ENCODE measurements at regions not wholly inside any gene's neighbourhood (a gene's known extent, or its start where the extent isn't known, plus 50 kb on each side); places are given as distances from the start of the nearest gene placed in this dataset.
"Not testable (repeated sequence)": the region's sequence is repeated elsewhere in the genome, so short reads cannot be mapped to it uniquely, and the experiment has no call there.

DNA sequence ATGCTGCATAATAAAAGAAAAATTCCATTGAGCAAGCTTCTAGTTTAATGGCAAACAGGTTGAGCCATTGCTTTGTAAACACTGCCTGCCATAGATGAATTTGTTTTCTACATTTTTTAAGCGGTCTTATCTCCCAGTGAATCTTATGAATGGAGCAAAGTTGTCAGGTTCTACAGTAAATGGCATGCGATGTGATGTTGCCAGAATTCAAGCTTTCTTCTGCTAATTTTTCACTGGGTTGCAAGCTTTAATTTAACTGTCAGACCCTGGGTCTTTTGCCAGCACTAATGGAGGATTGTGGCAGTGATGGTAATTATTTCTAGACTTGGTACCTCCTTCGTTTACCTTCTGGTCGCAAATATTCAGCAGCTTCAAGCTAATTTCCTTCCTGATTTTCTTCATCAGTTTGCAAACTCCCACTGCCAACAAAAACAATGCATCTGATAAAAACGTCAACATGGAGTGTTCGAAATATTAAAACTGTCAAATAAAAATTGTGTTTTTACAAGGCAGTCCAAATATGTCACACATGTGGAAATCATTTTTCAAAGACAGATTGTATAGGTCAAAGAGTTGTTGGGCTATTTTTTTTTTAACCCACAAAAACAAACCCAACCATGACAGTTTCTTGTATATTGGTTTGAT lies 274.2 kb upstream of the ERCC4 start:
- H3K9me3 Mint-ChIP-seq = peaks cover 8 to 16% of the 10 kb centered on the region in 2 donors
- DNase-seq (ENCODE audit: low spot score in 2 of 2) = no peak
- no peaks in the 10 kb centered on the region for H3K36me3 Mint-ChIP-seq
- ATAC-seq = no peak
- H3K27ac Mint-ChIP-seq = no peak overlapping the region

DNA sequence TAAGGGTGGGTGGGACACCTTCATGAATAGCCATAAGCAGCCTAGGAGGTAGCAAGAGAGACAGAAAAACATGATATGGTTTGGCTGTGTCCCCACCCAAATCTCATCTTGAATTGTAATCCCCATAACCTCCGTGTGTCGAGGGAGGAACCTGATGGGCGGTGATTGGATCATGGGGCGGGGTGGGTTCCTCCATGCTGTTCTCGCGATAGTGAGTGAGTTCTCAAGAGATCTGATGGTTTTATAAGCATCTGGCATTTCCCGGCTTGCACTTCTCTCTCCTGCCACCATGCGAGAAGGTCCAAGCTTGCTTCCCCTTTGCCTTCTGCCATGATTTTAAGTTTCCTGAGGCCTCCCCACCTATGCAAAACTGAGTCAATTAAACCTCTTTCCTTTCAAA lies 259.1 kb upstream of the ERCC4 start:
- H3K27ac Mint-ChIP-seq = no peak overlapping the region
- DNase-seq (ENCODE audit: low spot score in 2 of 2) = no peak
- ATAC-seq = no peak
- no peaks in the 10 kb centered on the region for H3K9me3 Mint-ChIP-seq
- no peaks in the 10 kb centered on the region for H3K36me3 Mint-ChIP-seq

DNA sequence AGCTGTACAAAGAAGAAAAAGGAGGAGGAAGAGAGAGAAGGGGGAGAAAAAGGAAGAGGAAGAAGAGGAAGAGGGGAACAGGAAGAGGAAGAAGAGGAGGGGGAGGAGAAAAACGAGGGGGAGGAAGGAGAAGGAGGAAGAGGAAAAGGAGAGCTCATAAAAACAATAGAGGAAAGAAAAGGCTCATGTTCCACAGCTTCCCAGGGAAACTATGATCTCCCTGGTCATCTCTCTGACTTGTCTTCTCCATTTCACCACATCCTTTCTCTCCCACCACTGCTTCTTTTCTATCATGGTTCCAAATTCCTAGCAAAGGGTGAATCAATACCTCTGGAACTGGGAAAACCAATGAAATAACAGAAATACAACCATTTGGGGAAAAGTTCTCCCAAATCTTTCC lies 254.1 kb upstream of the ERCC4 start:
- DNase-seq (ENCODE audit: low spot score in 2 of 2) = no peak
- no peaks in the 10 kb centered on the region for H3K36me3 Mint-ChIP-seq
- no peaks in the 10 kb centered on the region for H3K9me3 Mint-ChIP-seq
- no peak overlapping the region for H3K27ac Mint-ChIP-seq
- no peak for ATAC-seq

DNA sequence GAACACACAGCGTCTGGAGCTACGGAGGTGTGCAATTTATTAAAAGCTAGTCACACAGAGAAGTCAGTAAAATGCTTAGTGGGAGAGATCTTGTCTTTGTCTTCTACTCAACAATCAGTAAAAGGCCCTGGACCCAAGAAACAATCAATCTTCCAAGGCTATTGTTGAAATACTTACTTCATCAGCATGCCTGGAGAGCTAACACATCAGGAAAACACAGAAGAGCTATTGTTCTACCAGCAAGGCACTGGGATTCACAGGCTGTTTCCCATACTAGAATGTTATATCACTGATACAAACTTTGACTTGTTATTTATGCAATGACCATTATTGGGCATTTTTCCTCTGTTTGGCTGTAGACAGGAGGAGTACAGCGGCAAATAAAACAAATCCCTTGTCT lies 247.8 kb upstream of the ERCC4 start:
- no peak for DNase-seq (ENCODE audit: low spot score in 2 of 2)
- no peaks in the 10 kb centered on the region for H3K36me3 Mint-ChIP-seq
- no peak for ATAC-seq
- H3K9me3 Mint-ChIP-seq = peaks cover 0 to 4% of the 10 kb centered on the region in 2 donors
- no peak overlapping the region for H3K27ac Mint-ChIP-seq

DNA sequence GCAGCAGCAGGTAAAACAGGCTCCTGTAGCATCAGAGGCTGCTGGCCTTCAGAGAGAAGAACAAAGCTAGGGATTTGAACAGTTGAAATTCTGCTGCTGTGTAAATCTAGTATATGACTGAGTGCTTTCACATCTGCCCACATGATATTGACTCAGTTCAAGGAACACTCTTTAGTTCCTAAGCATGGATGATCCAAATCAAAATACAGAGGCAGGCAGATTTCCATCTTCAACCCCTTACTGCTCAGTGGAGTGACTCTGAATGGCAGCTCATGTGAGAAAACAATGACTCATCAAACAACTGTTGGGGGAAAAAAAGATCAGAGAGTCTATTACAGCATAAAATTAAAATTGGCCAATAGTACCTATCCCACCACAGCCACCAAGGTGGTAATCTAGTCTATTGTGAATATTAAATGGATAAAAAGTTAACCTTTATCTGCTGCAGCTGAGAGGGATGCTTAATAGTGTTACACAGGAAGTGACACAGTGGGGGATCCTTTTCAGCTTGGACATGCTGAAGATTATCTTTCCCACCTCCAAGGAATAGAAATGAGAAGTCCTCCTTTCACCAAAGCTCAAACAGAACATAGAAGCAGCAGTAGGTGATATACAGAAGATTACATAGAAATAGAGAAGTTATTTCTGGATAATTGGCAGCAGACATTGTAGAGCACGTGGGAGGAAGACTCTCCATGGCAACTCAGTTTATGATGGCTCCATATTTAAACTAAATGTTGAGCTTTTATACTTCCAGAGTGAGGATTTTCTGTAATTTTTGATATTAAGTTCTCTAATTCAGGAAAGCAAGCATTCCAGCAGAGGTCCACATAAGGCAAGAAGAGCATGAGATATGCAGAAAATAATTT lies 239.7 kb upstream of the ERCC4 start:
- no peaks in the 10 kb centered on the region for H3K36me3 Mint-ChIP-seq
- H3K27ac Mint-ChIP-seq = peak overlapping the region in 1 of 2 donors; percentile 1
- ATAC-seq (no peak), DNase-seq (ENCODE audit: low spot score in 2 of 2) (no peak)
- peaks cover 8 to 12% of the 10 kb centered on the region in 2 donors for H3K9me3 Mint-ChIP-seq

DNA sequence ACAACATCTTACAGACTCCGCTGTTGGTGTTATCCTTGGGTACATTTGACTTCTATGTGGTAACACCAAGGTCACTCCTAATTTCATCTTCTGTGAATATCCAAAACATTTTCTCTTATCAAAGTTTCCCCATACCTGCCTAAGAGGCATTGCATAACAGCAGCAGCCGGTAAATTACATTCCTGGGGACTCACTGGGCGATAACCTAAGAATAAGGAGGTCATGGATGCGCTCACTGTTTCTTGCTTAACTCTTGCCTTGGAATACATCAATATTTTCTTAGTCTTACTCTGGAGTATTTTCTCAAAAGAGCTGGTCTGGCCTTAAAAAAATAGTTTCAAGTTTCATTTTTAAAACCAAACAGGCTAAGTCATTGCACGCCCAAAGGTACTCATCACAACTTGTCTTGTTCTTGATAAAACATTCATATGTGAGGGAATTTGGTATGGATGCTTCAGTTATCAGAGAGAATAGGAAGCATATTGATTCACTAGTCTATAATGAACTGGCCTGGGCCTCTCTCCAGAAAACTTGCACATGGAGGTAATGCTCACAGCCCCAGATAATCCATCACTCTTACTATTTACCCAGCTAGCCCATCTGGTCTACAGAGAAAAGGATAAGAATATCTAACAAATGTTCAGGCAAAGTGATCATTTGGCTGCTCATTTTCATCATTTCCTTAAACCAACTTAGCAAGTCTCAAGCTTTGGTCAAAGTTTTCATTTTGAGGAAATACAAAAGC lies 235.0 kb upstream of the ERCC4 start:
- DNase-seq (ENCODE audit: low spot score in 2 of 2) = no peak
- H3K36me3 Mint-ChIP-seq = no peaks in the 10 kb centered on the region
- ATAC-seq = no peak
- peaks cover 7 to 15% of the 10 kb centered on the region in 2 donors for H3K9me3 Mint-ChIP-seq
- H3K27ac Mint-ChIP-seq = no peak overlapping the region

DNA sequence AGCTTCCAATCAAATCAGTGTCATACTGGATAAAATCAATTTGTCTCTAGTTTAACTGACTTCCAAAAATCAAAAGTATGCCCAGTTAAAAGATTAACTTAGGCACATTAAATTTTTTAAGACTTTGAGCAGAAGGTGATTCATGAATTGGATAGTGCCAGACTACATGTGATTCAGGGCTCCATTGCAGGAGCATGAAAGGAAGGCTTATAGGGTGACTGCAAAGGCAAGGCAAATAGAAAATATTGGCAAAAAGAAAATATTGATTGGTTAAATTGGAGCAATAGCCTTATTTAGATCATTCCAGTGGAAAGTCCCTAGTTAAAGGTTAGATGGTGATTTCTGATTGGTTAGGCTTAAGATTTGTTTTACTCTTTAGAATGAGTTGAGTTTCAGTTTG lies 223.9 kb upstream of the ERCC4 start:
- Mint-ChIP-seq H3K9me3 (peaks cover 34 to 51% of the 10 kb centered on the region in 2 donors), H3K36me3 (peaks cover 0 to 10% of the 10 kb centered on the region in 2 donors), H3K27ac (no peak overlapping the region)
- no peak for DNase-seq (ENCODE audit: low spot score in 2 of 2)
- no peak for ATAC-seq

DNA sequence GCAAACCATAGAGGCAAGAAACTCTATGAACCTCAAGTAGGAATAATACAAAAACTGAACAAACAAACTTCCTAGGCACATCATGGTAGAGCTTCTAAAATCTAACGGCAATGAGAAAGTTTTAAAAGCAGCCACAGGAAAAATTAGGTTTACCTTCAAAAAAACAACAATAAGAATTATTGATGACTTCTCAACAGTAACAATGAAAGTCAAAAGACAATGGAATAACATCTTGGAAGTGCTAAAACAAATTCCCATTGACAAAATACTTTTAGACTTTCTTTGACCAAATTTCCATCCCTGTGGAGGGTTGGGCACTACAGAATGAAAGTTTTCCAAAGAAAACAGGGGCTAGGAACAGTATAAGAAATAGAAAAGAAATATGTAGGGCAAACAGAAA lies 222.9 kb upstream of the ERCC4 start:
- Mint-ChIP-seq H3K9me3 (peaks cover 38 to 48% of the 10 kb centered on the region in 2 donors), H3K27ac (no peak overlapping the region), H3K36me3 (peaks cover 0 to 10% of the 10 kb centered on the region in 2 donors)
- DNase-seq (ENCODE audit: low spot score in 2 of 2) (no peak), ATAC-seq (no peak)

DNA sequence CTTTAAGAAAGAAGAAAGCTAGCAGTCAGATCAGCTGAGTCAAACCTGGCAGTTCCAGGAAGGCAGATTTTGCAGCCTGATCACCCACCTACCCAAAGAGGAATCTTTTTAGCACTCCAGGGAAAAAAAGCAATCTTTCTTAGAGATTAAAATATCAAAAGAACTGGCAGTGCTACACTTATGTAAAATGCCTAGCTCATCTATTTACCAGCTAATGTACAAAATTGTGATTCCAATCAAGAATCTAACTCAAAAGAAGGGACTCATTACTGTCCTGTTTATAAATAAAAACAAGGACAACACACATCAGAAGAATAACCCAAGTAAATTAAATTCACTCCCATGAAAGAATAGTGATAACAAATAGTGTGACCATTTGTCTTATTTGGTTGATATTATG lies 222.4 kb upstream of the ERCC4 start:
- ATAC-seq (no peak), DNase-seq (ENCODE audit: low spot score in 2 of 2) (no peak)
- Mint-ChIP-seq H3K27ac (no peak overlapping the region), H3K9me3 (peaks cover 34 to 43% of the 10 kb centered on the region in 2 donors), H3K36me3 (peaks cover 0 to 10% of the 10 kb centered on the region in 2 donors)

DNA sequence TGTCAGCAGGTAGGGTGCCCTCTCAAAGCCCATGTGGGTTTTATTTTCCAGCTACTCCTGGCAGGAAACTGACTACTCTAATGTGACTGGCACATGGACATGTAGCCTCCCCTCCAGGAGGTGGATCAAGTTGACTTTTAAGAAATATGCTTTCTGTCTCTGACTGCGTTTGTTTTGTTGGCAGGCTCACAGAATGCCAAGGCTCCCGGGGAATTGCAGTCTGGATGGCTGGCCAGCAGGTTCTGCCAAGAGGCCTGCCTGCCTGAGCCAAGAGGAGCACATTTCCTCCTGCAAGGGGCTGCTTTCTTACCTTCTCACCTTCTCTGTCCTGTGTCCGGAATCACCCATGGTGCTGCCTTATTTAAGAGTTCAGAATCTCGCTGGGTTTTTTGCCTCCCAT lies 217.3 kb upstream of the ERCC4 start:
- ATAC-seq (no peak), DNase-seq (ENCODE audit: low spot score in 2 of 2) (no peak)
- H3K27ac Mint-ChIP-seq = no peak overlapping the region
- peaks cover 0 to under 1% of the 10 kb centered on the region in 2 donors for H3K36me3 Mint-ChIP-seq
- H3K9me3 Mint-ChIP-seq = peaks cover 9 to 17% of the 10 kb centered on the region in 2 donors

DNA sequence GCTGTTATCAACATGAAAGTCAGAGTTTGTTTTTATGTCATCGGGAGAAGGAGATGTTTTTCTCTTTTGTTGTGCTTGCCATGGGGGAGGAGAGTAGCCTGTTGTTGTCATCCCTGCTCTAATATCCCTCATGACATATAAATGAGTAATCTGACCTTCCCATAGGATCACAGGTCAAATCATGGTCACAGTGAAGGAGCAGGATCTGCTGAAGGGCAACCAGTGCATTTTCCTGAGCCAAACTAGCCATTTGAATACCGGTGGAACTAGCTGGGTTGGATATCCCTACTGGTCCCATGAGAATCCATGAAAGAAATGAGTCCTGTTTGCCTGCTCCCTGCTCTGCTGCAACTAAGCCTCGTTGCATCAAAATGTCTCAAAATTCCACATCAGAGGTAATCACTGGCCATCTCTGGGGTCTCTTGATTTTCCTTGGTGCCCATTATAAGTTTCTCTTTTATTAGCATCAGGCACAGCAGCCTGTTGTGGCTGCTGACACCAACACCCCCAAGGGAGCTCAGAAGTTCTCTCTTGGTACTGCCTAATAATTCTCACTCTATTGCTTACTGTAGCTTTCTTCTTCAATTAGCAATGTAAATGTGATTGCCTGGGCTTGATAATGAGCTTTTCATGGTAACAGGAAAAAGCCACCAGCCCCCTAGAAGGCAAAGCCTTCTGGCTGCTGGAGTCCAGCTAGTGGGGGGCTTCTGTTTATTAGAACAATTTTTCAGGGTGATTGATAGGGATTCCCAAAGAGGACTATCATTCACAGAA lies 211.4 kb upstream of the ERCC4 start:
- ATAC-seq = no peak
- H3K27ac Mint-ChIP-seq = no peak overlapping the region

DNA sequence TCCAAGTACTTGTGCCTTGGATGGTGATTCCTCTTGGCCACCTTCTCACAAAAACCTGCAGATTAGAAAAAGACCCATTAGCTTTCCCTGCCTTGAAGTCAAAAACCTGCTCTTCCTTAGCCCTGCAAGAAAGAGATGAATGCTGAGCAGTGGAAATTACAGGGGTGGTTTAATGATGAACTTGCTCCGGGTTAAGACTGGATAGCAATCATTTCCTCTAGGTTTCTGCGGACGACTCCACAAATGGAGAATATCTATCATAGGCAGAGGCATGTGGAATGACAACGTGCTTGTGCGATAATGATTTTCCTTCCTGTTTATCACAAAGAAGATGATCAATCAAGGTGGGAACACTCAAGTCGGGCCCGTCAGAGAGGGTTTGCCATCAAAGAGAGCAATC lies 201.2 kb upstream of the ERCC4 start:
- ATAC-seq (no peak), DNase-seq (ENCODE audit: low spot score in 2 of 2) (no peak)
- Mint-ChIP-seq H3K9me3 (no peaks in the 10 kb centered on the region), H3K27ac (no peak overlapping the region), H3K36me3 (no peaks in the 10 kb centered on the region)

More for the DNA sequence above, 211.4 kb upstream of the ERCC4 start:
- Mint-ChIP-seq H3K36me3 (no peaks in the 10 kb centered on the region), H3K9me3 (peaks cover 8 to 10% of the 10 kb centered on the region in 2 donors)
- no peak for DNase-seq (ENCODE audit: low spot score in 2 of 2)

DNA sequence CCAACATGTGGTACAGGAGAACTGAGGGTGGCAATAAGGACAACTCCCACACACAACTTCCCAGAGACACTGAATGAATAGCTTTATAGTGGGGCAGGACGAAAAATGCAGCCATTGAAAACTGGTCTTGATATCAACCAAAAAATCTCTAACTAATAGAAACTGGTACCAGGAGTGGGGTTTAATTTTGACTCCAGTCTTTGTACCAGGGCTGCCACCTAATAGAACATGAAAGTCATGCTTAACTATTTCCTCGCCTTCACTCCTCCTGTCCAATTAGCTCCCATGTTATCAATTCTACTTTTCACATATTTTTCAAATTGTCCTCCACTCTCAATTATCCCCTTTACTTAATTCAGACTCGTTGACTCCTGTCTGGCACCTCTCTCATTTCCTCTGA lies 192.0 kb upstream of the ERCC4 start:
- Mint-ChIP-seq H3K9me3 (peaks cover 7 to 13% of the 10 kb centered on the region in 2 donors), H3K36me3 (no peaks in the 10 kb centered on the region), H3K27ac (no peak overlapping the region)
- DNase-seq (ENCODE audit: low spot score in 2 of 2) (no peak), ATAC-seq (no peak)

DNA sequence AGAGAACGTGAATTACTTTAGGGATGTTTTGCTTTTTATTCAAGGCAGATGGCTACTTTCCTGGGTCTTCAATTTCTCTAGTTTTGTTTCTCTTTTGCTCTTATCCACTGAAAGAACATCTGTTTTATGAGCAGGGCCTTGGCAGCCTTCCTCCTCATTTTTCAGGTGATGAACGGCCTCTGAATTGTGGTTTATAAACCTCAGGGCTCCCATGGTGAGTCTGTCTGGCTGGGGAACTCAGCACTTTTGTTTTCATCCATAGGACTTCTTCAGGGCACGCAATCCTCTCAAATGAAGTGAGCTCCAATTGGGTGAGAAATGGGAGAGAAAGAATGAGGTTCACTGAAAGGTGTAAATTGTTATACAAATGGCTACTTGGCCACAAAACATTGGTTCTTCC lies 186.4 kb upstream of the ERCC4 start:
- no peak for DNase-seq (ENCODE audit: low spot score in 2 of 2)
- Mint-ChIP-seq H3K27ac (no peak overlapping the region), H3K36me3 (no peaks in the 10 kb centered on the region), H3K9me3 (peaks cover 0 to under 1% of the 10 kb centered on the region in 2 donors)
- ATAC-seq = no peak

DNA sequence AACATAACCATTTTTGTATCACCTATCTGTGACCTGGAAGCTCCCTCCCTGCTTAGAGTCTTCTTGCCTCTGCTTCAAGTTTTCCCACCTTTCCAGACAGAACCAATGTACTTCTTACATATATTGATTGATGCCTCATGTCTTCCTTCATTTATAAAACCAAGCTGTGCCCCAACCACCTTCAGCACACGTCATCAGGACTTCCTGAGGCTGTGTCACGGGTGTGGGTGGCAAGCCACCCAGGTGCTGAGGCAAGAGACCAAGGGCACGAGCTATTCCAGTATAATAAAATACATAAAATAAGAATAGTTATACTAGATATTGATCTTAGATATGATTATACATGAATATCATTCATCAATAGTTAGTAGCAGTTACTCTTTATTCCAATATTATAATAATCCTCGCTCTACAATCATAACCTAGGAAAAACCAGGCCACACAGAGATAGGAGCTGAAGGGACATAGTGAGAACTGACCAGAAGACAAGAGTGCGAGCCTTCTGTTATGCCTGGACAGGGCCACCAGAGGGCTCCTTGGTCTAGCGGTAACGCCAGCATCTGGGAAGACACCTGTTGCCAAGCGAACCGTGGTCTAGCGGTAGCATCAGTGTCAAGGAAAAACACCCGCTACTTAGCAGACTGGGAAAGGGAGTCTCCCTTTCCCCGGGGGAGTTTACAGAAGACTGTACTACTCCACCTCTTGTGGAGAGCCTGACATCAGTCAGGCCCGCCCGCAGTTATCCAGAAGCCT lies 180.2 kb upstream of the ERCC4 start:
- ATAC-seq; H3K27ac Mint-ChIP-seq; DNase-seq (ENCODE audit: low spot score in 2 of 2); H3K36me3 Mint-ChIP-seq: not testable (repeated sequence)
- peaks cover 9 to 17% of the 10 kb centered on the region in 2 donors for H3K9me3 Mint-ChIP-seq

DNA sequence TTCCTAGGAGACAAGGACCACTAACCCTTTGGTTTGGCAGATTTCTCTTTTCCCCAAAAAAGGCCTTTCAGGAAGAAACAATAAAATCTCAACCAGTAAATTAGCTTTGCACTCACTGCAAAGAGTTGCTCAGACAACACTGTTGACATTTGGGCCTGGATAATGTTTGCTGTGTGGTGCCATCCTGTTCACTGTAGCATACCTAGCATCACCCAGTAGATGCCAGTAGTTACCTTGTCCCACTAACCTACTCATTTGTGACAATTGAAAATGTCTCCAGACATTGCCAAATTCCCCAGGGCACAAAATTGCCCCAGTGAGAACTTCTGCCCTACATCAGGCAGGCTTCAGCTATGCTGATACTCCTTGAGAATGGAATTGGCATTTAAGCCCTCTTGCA lies 177.0 kb upstream of the ERCC4 start:
- Mint-ChIP-seq H3K9me3 (peaks cover 13 to 17% of the 10 kb centered on the region in 2 donors), H3K27ac (no peak overlapping the region), H3K36me3 (peaks cover 0 to 7% of the 10 kb centered on the region in 2 donors)
- no peak for DNase-seq (ENCODE audit: low spot score in 2 of 2)
- no peak for ATAC-seq

All from activated naive CD4-positive, alpha-beta T cell treated with anti-CD3 and anti-CD28 coated beads, Interleukin-2, amount 50 U/mL, for 72 hours (primary cell).